ENCODE measurements at regions not wholly inside any gene's neighbourhood (a gene's known extent, or its start where the extent isn't known, plus 50 kb on each side); places are given as distances from the start of the nearest gene placed in this dataset.

- no peaks in the 10 kb centered on the region for H3K9me3 ChIP-seq
- H3K4me1 ChIP-seq: no peaks in the 10 kb centered on the region
- no peak overlapping the region for H3K27ac ChIP-seq
- H3K27me3 ChIP-seq: no peaks in the 10 kb centered on the region
- H3K4me3 ChIP-seq: no peak overlapping the region
- DNase-seq (ENCODE audit: low spot score in 2 of 2): no peak
- TF ChIP-seq EP300 (IDR thresholded peaks at IDR 0.05): no peak
- TF ChIP-seq POLR2A (IDR thresholded peaks at IDR 0.05): no peak
- TF ChIP-seq POLR2AphosphoS5 (IDR thresholded peaks at IDR 0.05): no peak
- no peak for TF ChIP-seq CTCF (IDR thresholded peaks at IDR 0.05)
- 78% methylated on average over 1 of the region's 1 CpG for WGBS
- H3K36me3 ChIP-seq: no peaks in the 10 kb centered on the region
These were observed 276.9 kb downstream of the HGF start for GRCh38 chr7:81492910-81493309.

- H3K27me3 ChIP-seq: no peaks in the 10 kb centered on the region
- no peaks in the 10 kb centered on the region for H3K4me1 ChIP-seq
- DNase-seq (ENCODE audit: low spot score in 2 of 2): no peak
- 58% methylated on average over 1 of the region's 1 CpG for WGBS
- H3K36me3 ChIP-seq: no peaks in the 10 kb centered on the region
- TF ChIP-seq POLR2A (IDR thresholded peaks at IDR 0.05) (no peak), EP300 (IDR thresholded peaks at IDR 0.05) (no peak)
- H3K9me3 ChIP-seq: no peaks in the 10 kb centered on the region
- no peak overlapping the region for H3K4me3 ChIP-seq
- H3K27ac ChIP-seq: no peak overlapping the region
These were observed 277.6 kb downstream of the HGF start for GRCh38 chr7:81492240-81492639.

- no peak overlapping the region for H3K27ac ChIP-seq
- WGBS: 96% methylated on average over 3 of the region's 3 CpGs
These were observed 278.3 kb downstream of the HGF start for GRCh38 chr7:81491573-81491972.

GRCh38 chr7:81488210-81488609, 281.6 kb downstream of the HGF start:
- no peak for DNase-seq (ENCODE audit: low spot score in 2 of 2)
- 55% methylated on average over 2 of the region's 2 CpGs for WGBS
- TF ChIP-seq POLR2AphosphoS5 (IDR thresholded peaks at IDR 0.05) (no peak), CTCF (IDR thresholded peaks at IDR 0.05) (no peak)
- Histone ChIP-seq H3K27ac (no peak overlapping the region), H3K4me1 (peaks cover 3% of the 10 kb centered on the region), H3K27me3 (no peaks in the 10 kb centered on the region), H3K9me3 (no peaks in the 10 kb centered on the region), H3K36me3 (no peaks in the 10 kb centered on the region), H3K4me3 (no peak overlapping the region)

More at GRCh38 chr7:81491573-81491972, 278.3 kb downstream of the HGF start:
- H3K36me3 ChIP-seq: no peaks in the 10 kb centered on the region
- no peaks in the 10 kb centered on the region for H3K27me3 ChIP-seq
- H3K4me3 ChIP-seq: no peak overlapping the region
- TF ChIP-seq POLR2AphosphoS5 (IDR thresholded peaks at IDR 0.05): no peak
- TF ChIP-seq POLR2A (IDR thresholded peaks at IDR 0.05): no peak
- no peak for TF ChIP-seq EP300 (IDR thresholded peaks at IDR 0.05)
- TF ChIP-seq CTCF (IDR thresholded peaks at IDR 0.05): no peak
- DNase-seq (ENCODE audit: low spot score in 2 of 2): no peak
- H3K4me1 ChIP-seq: no peaks in the 10 kb centered on the region
- H3K9me3 ChIP-seq: no peaks in the 10 kb centered on the region

- no peak for DNase-seq (ENCODE audit: low spot score in 2 of 2)
- WGBS: 75% methylated on average over 6 of the region's 6 CpGs
These were observed 282.3 kb downstream of the HGF start for GRCh38 chr7:81487516-81487915.

More at GRCh38 chr7:81487516-81487915, 282.3 kb downstream of the HGF start:
- Histone ChIP-seq H3K27me3 (no peaks in the 10 kb centered on the region), H3K4me1 (peaks cover 3% of the 10 kb centered on the region), H3K9me3 (no peaks in the 10 kb centered on the region), H3K27ac (no peak overlapping the region), H3K4me3 (no peak overlapping the region), H3K36me3 (no peaks in the 10 kb centered on the region)
- TF ChIP-seq CTCF (IDR thresholded peaks at IDR 0.05) (no peak), POLR2A (IDR thresholded peaks at IDR 0.05) (no peak)

Data from suprapubic skin (tissue), 4 donors.